ENCODE measurements at regions not wholly inside any gene's neighbourhood (a gene's known extent, or its start where the extent isn't known, plus 50 kb on each side); places are given as distances from the start of the nearest gene placed in this dataset.

DNA sequence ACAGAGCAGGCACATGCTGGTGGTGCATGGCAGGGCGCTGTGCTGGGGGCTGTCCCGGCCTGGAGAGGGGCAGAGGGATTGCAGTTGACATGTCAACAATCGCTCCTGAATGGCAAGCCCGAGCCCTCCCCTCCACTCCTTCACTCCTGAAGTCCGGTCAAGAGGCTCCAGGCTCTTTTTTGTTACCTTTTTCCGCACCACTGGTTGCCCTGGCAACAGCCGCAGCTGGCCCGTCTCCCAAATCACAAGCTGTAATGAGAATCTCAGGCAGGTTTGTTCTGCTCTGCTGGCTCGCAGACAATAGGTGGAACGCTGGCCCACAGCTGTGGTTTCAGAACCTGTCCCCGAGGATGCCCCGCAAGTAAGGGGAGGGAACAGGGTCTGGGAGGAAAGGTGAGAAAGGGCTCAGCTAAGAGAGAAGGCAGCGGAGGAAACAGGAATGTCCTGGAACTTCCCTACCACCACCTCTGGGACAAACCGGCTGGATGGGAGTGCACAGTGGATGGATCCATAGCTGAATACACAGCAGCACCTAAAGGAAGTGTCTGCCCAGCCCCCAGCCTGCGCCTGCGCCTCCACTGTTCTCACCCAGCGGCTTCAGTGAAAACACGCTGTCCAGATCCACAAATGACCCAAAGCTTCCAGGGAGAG is 58.9 kb downstream of the CALML3 start:
- H3K9me3 ChIP-seq = no peaks in the 10 kb centered on the region
- peak; percentile 9 to 38 (median 17) for ATAC-seq
- TF ChIP-seq CTCF (IDR thresholded peaks at IDR 0.05) = no peak
- TF ChIP-seq POLR2A (IDR thresholded peaks at IDR 0.05) = no peak
- H3K4me3 ChIP-seq = no peak overlapping the region
- no peak for DNase-seq
- 57% methylated on average over 14 of the region's 18 CpGs for WGBS (ENCODE audit: insufficient coverage, low coverage, low lambda C conversion rate, missing lambda C conversion rate)
- no peaks in the 10 kb centered on the region for H3K27me3 ChIP-seq
- intact Hi-C loops (cut with DNase I) = no loop called here
- no peaks in the 10 kb centered on the region for H3K4me1 ChIP-seq
- H3K27ac ChIP-seq = no peak overlapping the region
- no peaks in the 10 kb centered on the region for H3K36me3 ChIP-seq

DNA sequence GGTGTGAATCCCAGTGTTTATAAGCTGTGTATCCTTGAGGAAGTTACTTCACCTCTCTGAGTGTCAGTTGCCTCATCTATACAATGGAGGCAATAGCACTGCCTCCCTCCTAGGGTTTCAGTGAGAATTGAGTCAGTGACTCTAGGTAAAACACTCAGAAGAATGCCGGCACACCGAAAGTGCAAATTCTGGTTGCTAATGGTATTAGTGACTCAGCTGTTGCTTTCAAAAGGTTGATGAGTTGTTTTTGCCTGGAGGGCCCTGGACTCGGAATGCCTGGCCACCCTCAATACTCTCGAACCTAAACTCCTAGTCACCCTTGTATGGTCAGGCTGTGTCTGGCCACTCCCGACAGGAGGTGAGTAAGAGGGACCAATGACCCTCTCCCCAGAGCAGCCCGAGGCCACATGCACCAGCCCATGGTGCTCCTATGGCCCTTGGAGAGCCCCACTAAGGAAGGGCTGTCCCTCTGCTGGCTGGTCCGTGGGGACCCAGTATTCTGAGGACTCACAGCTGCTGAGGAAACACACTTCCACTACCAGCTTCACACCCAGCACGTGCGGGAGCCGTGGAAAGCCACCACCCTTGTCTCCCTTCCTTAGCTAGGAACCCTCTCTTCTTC is 60.2 kb downstream of the CALML3 start:
- DNase-seq (no peak), ATAC-seq (no peak)
- Histone ChIP-seq H3K4me3 (no peak overlapping the region), H3K27me3 (no peaks in the 10 kb centered on the region), H3K9me3 (no peaks in the 10 kb centered on the region), H3K36me3 (no peaks in the 10 kb centered on the region), H3K4me1 (no peaks in the 10 kb centered on the region), H3K27ac (no peak overlapping the region)
- no peak for TF ChIP-seq POLR2A (IDR thresholded peaks at IDR 0.05)
- TF ChIP-seq CTCF (IDR thresholded peaks at IDR 0.05) = no peak
- intact Hi-C loops (cut with DNase I) = no loop called here
- whole genome bisulfite sequencing (ENCODE audit: insufficient coverage, low coverage, low lambda C conversion rate, missing lambda C conversion rate) = 80% methylated on average over 1 of the region's 10 CpGs

- Histone ChIP-seq H3K27ac (no peak overlapping the region), H3K4me1 (no peaks in the 10 kb centered on the region), H3K9me3 (no peaks in the 10 kb centered on the region), H3K4me3 (no peak overlapping the region), H3K27me3 (no peaks in the 10 kb centered on the region), H3K36me3 (no peaks in the 10 kb centered on the region)
- 89% methylated on average over 7 of the region's 7 CpGs for WGBS (ENCODE audit: insufficient coverage, low coverage, low lambda C conversion rate, missing lambda C conversion rate)
- ATAC-seq (no peak), DNase-seq (no peak)
- TF ChIP-seq CTCF (IDR thresholded peaks at IDR 0.05) (no peak), POLR2A (IDR thresholded peaks at IDR 0.05) (no peak)
- intact Hi-C loops (cut with DNase I) = no loop called here
Measured at GRCh38 chr10:5585517-5586206, 60.9 kb downstream of the CALML3 start.

- no peaks in the 10 kb centered on the region for H3K36me3 ChIP-seq
- ATAC-seq (peak; percentile 14 to 53 (median 30)), DNase-seq (peak in 1 of 3 donors; percentile 22)
- TF ChIP-seq CTCF (IDR thresholded peaks at IDR 0.05) (no peak), POLR2A (IDR thresholded peaks at IDR 0.05) (no peak)
- H3K27ac ChIP-seq = no peak overlapping the region
- H3K4me1 ChIP-seq = no peaks in the 10 kb centered on the region
- no peak overlapping the region for H3K4me3 ChIP-seq
- no peaks in the 10 kb centered on the region for H3K9me3 ChIP-seq
- intact Hi-C loops (cut with DNase I) = no loop called here
- WGBS (ENCODE audit: insufficient coverage, low coverage, low lambda C conversion rate, missing lambda C conversion rate) = 85% methylated on average over 8 of the region's 25 CpGs
- H3K27me3 ChIP-seq = no peaks in the 10 kb centered on the region
Measured at GRCh38 chr10:5587151-5588079, 62.7 kb downstream of the CALML3 start.
